ENCODE measurements at regions not wholly inside any gene's neighbourhood (a gene's known extent, or its start where the extent isn't known, plus 50 kb on each side); places are given as distances from the start of the nearest gene placed in this dataset.

GRCh38 chr12:127469331-127469730, 797.6 kb upstream of the TMEM132C start:
- Histone ChIP-seq H3K27me3 (ENCODE audit: insufficient read depth, low read length) (no peaks in the 10 kb centered on the region), H3K4me1 (ENCODE audit: insufficient read depth, low read length) (0 out of 2 replicates have a peak, but pooled peaks cover 3% of the 10 kb centered on the region), H3K9me3 (ENCODE audit: insufficient read depth, low read depth, low read length) (no peaks in the 10 kb centered on the region), H3K27ac (ENCODE audit: low read length) (no peak overlapping the region), H3K9ac (ENCODE audit: low read depth, low read length) (no peak overlapping the region), H3K36me3 (ENCODE audit: insufficient read depth, low read depth, low read length) (no peaks in the 10 kb centered on the region), H3K4me3 (ENCODE audit: low read length) (no peak overlapping the region)

- Histone ChIP-seq H3K4me3 (ENCODE audit: low read length) (no peak overlapping the region), H3K36me3 (ENCODE audit: insufficient read depth, low read depth, low read length) (no peaks in the 10 kb centered on the region), H3K9me3 (ENCODE audit: insufficient read depth, low read depth, low read length) (no peaks in the 10 kb centered on the region), H3K4me1 (ENCODE audit: insufficient read depth, low read length) (no peaks in the 10 kb centered on the region), H3K27ac (ENCODE audit: low read length) (no peak overlapping the region), H3K9ac (ENCODE audit: low read depth, low read length) (no peak overlapping the region), H3K27me3 (ENCODE audit: insufficient read depth, low read length) (no peaks in the 10 kb centered on the region)
These were observed 793.2 kb upstream of the TMEM132C start for GRCh38 chr12:127473766-127474165.

- Histone ChIP-seq H3K27me3 (ENCODE audit: insufficient read depth, low read length) (no peaks in the 10 kb centered on the region), H3K4me1 (ENCODE audit: insufficient read depth, low read length) (no peaks in the 10 kb centered on the region), H3K36me3 (ENCODE audit: insufficient read depth, low read depth, low read length) (no peaks in the 10 kb centered on the region), H3K9me3 (ENCODE audit: insufficient read depth, low read depth, low read length) (no peaks in the 10 kb centered on the region), H3K27ac (ENCODE audit: low read length) (no peak overlapping the region), H3K4me3 (ENCODE audit: low read length) (no peak overlapping the region), H3K9ac (ENCODE audit: low read depth, low read length) (no peak overlapping the region)
These were observed 787.7 kb upstream of the TMEM132C start for GRCh38 chr12:127479256-127479655.

- Histone ChIP-seq H3K9me3 (ENCODE audit: insufficient read depth, low read depth, low read length) (no peaks in the 10 kb centered on the region), H3K27me3 (ENCODE audit: insufficient read depth, low read length) (no peaks in the 10 kb centered on the region)
These were observed 786.1 kb upstream of the TMEM132C start for GRCh38 chr12:127480775-127481314.

GRCh38 chr12:127482950-127483349, 784.0 kb upstream of the TMEM132C start:
- Histone ChIP-seq H3K9ac (ENCODE audit: low read depth, low read length) (no peak overlapping the region), H3K27me3 (ENCODE audit: insufficient read depth, low read length) (no peaks in the 10 kb centered on the region), H3K4me1 (ENCODE audit: insufficient read depth, low read length) (no peaks in the 10 kb centered on the region; the same call in 1 of the 2 replicates), H3K36me3 (ENCODE audit: insufficient read depth, low read depth, low read length) (no peaks in the 10 kb centered on the region), H3K27ac (ENCODE audit: low read length) (no peak overlapping the region), H3K9me3 (ENCODE audit: insufficient read depth, low read depth, low read length) (no peaks in the 10 kb centered on the region), H3K4me3 (ENCODE audit: low read length) (no peak overlapping the region)

More at GRCh38 chr12:127480775-127481314, 786.1 kb upstream of the TMEM132C start:
- Histone ChIP-seq H3K36me3 (ENCODE audit: insufficient read depth, low read depth, low read length) (no peaks in the 10 kb centered on the region), H3K4me3 (ENCODE audit: low read length) (no peak overlapping the region), H3K4me1 (ENCODE audit: insufficient read depth, low read length) (no peaks in the 10 kb centered on the region; the same call in 1 of the 2 replicates), H3K9ac (ENCODE audit: low read depth, low read length) (no peak overlapping the region), H3K27ac (ENCODE audit: low read length) (no peak overlapping the region)

- Histone ChIP-seq H3K4me1 (ENCODE audit: insufficient read depth, low read length) (no peaks in the 10 kb centered on the region; the same call in 1 of the 2 replicates), H3K9me3 (ENCODE audit: insufficient read depth, low read depth, low read length) (no peaks in the 10 kb centered on the region), H3K4me3 (ENCODE audit: low read length) (no peak overlapping the region), H3K36me3 (ENCODE audit: insufficient read depth, low read depth, low read length) (no peaks in the 10 kb centered on the region), H3K27ac (ENCODE audit: low read length) (no peak overlapping the region), H3K27me3 (ENCODE audit: insufficient read depth, low read length) (no peaks in the 10 kb centered on the region), H3K9ac (ENCODE audit: low read depth, low read length) (no peak overlapping the region)
These were observed 781.4 kb upstream of the TMEM132C start for GRCh38 chr12:127485528-127485927.

GRCh38 chr12:127487031-127487430, 779.9 kb upstream of the TMEM132C start:
- Histone ChIP-seq H3K9ac (ENCODE audit: low read depth, low read length) (no peak overlapping the region), H3K9me3 (ENCODE audit: insufficient read depth, low read depth, low read length) (no peaks in the 10 kb centered on the region), H3K4me1 (ENCODE audit: insufficient read depth, low read length) (no peaks in the 10 kb centered on the region; the same call in 1 of the 2 replicates), H3K36me3 (ENCODE audit: insufficient read depth, low read depth, low read length) (no peaks in the 10 kb centered on the region), H3K4me3 (ENCODE audit: low read length) (no peak overlapping the region), H3K27me3 (ENCODE audit: insufficient read depth, low read length) (no peaks in the 10 kb centered on the region), H3K27ac (ENCODE audit: low read length) (no peak overlapping the region)

- H3K36me3 ChIP-seq (ENCODE audit: insufficient read depth, low read depth, low read length) = no peaks in the 10 kb centered on the region
- no peaks in the 10 kb centered on the region; the same call in 1 of the 2 replicates for H3K9me3 ChIP-seq (ENCODE audit: insufficient read depth, low read depth, low read length)
- H3K4me3 ChIP-seq (ENCODE audit: low read length) = no peak overlapping the region
- H3K27ac ChIP-seq (ENCODE audit: low read length) = no peak overlapping the region
- no peak overlapping the region for H3K9ac ChIP-seq (ENCODE audit: low read depth, low read length)
- H3K27me3 ChIP-seq (ENCODE audit: insufficient read depth, low read length) = no peaks in the 10 kb centered on the region
- H3K4me1 ChIP-seq (ENCODE audit: insufficient read depth, low read length) = no peaks in the 10 kb centered on the region; the same call in 1 of the 2 replicates
These were observed 777.9 kb upstream of the TMEM132C start for GRCh38 chr12:127489061-127489460.

- H3K36me3 ChIP-seq (ENCODE audit: insufficient read depth, low read depth, low read length) = no peaks in the 10 kb centered on the region
- peaks cover 3% of the 10 kb centered on the region; the same call in 1 of the 2 replicates for H3K4me1 ChIP-seq (ENCODE audit: insufficient read depth, low read length)
These were observed 771.7 kb upstream of the TMEM132C start for GRCh38 chr12:127494961-127495915.

GRCh38 chr12:127496255-127496654, 770.7 kb upstream of the TMEM132C start:
- Histone ChIP-seq H3K4me1 (ENCODE audit: insufficient read depth, low read length) (peaks cover 3% of the 10 kb centered on the region; the same call in 1 of the 2 replicates), H3K36me3 (ENCODE audit: insufficient read depth, low read depth, low read length) (no peaks in the 10 kb centered on the region), H3K9ac (ENCODE audit: low read depth, low read length) (no peak overlapping the region), H3K27me3 (ENCODE audit: insufficient read depth, low read length) (no peaks in the 10 kb centered on the region), H3K27ac (ENCODE audit: low read length) (no peak overlapping the region), H3K9me3 (ENCODE audit: insufficient read depth, low read depth, low read length) (no peaks in the 10 kb centered on the region; the same call in 1 of the 2 replicates), H3K4me3 (ENCODE audit: low read length) (no peak overlapping the region)

More at GRCh38 chr12:127494961-127495915, 771.7 kb upstream of the TMEM132C start:
- Histone ChIP-seq H3K9ac (ENCODE audit: low read depth, low read length) (no peak overlapping the region), H3K4me3 (ENCODE audit: low read length) (no peak overlapping the region), H3K27ac (ENCODE audit: low read length) (no peak overlapping the region), H3K9me3 (ENCODE audit: insufficient read depth, low read depth, low read length) (no peaks in the 10 kb centered on the region; the same call in 1 of the 2 replicates), H3K27me3 (ENCODE audit: insufficient read depth, low read length) (no peaks in the 10 kb centered on the region)

GRCh38 chr12:127500512-127501035, 766.4 kb upstream of the TMEM132C start:
- Histone ChIP-seq H3K27ac (ENCODE audit: low read length) (no peak overlapping the region), H3K4me3 (ENCODE audit: low read length) (no peak overlapping the region), H3K9me3 (ENCODE audit: insufficient read depth, low read depth, low read length) (no peaks in the 10 kb centered on the region), H3K36me3 (ENCODE audit: insufficient read depth, low read depth, low read length) (no peaks in the 10 kb centered on the region), H3K27me3 (ENCODE audit: insufficient read depth, low read length) (no peaks in the 10 kb centered on the region), H3K4me1 (ENCODE audit: insufficient read depth, low read length) (peaks cover 3% of the 10 kb centered on the region; the same call in 1 of the 2 replicates), H3K9ac (ENCODE audit: low read depth, low read length) (no peak overlapping the region)

Measured in iPS-20b (cell line).